HG03558 (cell line): ENCODE measurements at regions not wholly inside any gene's neighbourhood (a gene's known extent, or its start where the extent isn't known, plus 50 kb on each side); places are given as distances from the start of the nearest gene placed in this dataset.
"Not testable (repeated sequence)": the region's sequence is repeated elsewhere in the genome, so short reads cannot be mapped to it uniquely, and the experiment has no call there.

Experiments
- ATAC-seq: cut with Tn5 transposase; IDR thresholded peaks from one replicate; pipeline ENCODE4 v1.9.1; 2021; ENCODE audit warnings: moderate number of reproducible peaks; ENCODE audit not compliant: unreplicated experiment; ENCODE audit errors: extremely low read depth

DNA sequence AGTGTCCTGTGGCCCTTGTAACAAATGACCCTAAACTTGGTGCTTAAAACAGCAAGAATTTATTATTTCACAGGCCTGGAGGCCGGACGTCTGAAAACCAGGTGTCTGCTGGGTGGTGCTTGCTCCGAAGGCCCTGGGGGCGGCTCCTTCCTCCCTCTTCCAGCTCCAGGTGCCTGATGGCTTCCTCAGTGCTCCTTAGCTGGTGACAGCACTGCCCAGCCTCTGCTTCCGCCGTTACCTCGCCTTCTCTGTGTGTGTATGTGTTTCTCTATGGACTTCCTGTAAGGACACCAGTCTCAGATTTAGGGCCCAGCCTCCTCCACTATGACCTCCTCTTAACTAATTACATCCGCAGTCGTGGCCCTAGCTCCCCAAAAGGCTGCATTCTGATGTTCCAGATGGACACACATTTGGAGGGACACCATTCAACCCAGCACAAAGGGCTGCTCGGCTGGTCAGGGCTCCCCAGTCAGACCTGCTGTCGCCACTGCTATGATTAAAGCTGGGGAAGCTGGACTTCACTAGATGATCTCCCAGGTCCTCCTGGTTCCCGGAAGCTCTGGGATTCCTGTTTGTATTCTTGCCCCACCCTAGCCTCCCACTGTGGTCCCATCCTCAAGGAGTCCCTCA lies 172.8 kb downstream of the IRF8 start:
- ATAC-seq: no peak

DNA sequence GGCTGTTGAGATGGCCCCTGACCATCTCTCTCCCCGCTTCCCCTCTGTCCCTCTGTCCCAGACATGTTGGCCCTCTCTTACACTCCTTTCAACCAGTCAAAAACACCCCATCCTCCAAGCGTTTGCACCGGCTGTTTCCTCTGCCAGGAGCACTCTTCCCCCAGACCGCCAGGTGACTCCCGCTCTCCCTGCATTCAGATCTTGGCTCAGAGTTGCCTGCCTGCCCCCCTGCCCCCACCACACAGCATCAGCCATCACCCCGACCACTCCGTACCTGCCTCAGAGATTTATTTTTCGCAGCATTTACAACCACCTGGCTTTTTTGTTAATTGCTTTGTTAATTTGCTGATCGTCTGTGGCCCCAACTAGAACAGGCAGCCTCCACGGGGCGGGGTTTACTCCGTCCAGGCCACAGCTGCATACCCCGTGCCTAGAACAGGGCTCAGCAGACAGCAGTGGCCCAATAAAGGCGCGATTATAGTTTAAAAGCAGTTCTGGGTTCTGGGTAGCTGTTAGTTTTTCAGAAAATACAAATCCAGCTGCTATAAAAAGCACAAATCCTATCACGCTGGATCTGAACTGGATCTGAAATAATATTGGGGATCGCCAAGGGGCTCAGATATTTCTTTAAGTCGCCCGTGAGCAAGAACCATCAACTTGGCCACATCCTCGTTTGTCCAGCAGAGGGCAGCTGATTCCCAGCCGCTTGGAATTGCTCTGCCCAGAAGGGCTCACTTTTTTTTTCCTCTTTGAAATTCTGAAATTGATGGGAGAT lies 173.6 kb downstream of the IRF8 start:
- no peak for ATAC-seq

DNA sequence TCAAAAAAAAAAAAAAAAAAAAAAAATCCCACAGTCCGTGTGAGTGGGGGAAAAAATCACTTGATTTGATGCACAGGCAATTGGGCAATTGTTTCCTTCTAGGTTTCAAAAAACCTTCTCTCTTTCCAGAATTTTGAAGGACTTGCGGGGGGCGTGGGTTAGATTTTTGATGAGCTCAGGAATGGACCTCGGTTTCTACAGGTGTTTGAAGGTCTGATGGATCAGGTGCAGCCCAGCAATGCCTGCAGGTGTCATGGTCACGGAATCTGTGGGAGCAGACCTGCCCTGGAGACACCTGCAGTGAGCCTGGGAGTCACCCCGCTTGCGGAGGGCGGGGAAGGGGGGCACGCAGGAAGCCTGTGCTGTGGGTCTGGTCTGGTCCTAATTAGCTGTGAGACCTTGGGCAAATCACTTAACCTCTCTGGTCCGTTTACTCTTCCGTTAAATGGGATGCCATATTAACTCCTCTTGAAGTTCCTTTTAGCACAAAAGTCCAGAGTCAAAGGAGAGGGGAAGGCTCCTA lies 174.2 kb downstream of the IRF8 start:
- no peak for ATAC-seq

DNA sequence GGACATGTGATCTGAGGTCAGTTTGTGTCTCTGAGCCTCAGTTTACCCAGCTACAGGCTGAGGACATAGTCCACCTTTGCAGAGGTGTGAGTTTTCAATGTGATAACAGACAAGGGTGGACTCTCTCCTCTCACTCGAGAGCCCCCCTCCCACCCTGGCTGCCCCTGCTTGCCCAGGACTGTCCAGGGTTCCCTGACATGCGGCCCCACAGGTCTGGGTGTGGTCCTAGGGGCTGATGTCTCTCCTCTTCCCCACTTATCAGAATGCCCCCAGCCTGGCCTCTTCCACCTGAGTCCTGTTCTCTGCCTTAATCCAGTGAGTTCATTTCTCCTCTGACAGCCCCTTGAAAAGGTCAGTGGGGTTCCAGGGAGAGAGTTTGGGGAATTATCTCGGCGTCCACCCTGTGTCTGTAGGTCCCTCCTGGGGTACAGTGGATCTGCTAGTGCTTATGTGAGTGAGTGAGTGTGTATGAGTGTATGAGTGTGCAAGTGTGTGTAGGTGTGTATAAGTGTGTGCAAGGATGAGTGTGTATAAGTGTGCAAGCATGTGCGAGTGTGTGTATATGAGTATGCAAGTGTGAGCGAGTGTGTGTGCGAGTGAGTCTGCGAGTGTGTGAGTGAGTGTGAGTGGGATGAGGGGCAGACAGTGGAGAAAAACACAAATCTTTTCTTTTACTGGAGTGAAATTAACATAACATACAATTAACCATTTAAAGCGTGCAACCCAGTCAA lies 175.0 kb downstream of the IRF8 start:
- no peak for ATAC-seq

DNA sequence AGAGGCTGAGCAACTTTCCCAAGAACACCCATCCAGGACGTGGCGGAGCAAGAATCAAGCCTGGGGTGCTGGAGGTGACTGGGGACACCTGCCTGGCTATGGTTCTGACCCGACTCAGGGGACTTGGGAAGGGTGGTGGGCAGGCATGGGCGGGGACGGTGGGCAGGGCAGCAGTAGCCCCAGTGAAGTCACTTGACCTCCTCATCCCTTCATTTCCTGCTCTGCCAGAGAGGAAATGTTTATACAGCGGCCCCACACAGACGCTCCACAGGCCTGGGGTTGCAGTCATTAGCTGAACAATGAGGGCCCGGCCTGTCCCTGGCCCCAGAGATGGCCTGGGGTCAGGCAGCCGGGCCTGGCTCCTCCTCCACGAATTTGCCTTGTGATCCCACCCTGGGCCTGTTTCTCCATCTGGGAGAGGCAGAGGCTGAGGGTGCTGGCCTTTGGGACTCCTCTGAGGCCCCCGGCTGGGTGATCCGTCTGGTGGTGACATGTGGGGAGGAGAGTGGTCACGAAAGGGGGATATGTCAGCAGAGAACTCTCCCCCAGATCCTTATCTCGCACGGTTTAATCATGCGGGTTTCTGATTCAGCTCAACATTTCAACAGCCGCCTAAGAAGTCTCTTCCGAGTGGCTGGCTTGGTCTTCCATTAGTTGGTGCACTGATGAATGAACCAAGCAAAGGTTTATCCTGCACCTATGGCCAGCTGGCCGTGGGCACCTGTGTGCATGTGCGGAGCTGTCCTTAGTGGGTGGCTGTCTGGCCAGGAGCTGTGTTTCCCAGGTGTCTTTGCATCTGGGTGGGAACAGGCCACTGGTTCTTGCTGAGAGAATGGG lies 175.9 kb downstream of the IRF8 start:
- ATAC-seq: no peak

DNA sequence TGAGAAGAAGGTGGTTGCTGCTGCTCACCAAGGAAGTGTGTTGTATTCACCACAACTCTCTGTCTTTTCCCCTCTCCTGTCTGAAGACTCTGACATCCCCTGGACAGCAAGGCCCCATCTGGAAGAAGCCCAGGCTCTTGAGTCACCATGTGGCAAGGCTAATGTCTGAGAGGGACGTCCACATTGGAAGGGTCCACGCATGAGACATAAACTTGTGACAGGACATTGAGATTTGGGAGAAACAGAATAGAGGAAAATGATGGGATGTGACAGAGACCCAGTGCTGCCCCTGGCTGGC lies 176.5 kb downstream of the IRF8 start:
- ATAC-seq: no peak

DNA sequence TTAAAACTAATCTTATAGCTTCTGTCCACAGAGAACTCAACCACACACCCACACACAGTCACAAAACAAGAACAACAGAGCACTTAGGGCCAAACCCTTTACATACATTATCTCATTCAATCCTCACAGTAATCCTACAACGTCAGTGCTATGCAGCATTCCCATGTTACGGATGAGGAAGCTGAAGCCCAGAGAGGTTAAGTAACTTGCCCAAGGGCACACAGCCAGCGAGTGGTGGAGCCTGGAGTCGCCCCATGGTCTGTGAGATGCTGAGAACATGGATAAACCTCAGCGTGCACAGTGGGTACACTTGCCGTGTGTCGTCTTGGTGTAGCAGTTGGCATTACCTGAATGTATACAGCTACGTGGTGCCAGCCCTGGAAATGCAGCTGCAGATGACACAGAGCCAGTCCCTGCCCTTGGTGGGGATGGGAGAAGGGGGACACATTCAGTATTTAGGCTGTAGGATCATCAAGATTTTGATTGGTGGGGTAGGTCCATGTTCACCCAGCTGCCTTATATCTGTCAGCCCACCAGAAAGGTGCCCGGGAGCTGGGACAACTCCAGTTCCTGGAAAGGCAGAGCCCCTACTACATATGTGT lies 177.0 kb downstream of the IRF8 start:
- no peak for ATAC-seq

DNA sequence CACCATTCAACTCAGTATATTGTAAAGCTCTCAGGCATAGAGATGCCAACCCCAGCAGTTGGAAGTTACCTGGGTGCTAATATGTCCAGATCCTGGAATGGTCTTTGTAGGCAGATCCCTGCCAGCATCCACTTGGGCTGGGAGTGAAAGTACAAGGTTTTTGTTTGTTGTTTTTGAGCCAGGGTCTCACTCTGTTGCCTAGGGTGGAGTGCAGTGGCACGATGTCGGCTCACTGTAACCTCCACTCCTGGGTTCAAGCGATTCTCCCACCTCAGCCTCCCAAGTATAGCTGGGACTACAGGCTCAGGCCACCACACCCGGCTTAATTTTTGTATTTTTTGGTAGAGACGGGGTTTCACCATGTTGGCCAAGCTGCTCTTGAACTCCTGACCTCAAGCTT lies 177.6 kb downstream of the IRF8 start:
- ATAC-seq: no peak

DNA sequence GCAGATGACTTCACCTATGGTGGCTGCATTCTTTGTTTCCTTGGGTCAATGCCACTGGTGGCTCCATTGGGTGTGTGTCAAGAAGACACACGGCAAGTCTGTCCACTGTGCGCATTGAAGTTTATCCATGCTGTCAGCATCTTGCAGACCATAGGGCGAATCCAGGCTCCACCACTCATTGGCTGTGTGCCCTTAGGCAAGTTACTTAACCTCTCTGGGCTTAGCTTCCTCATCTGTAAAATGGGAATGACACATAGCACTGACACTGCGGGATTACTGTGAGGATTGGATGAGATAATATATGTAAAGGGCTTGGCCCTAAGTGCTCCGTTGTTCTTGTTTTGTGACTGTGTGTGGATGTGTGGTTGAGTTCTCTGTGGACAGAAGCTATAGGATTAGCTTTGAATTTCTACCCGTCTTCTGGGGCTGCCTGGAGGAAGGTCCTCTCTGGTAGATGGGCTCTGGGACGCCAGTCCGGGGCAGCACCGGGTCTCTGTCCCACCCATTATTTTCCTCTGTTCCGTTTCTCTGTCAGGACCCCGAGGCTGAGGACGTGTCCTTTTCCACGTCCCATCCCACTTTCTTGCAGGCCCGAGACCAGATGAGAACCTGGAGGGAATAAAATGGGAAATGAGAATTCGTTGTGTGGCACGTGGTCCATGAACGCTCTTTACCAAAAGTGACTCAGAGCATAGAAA lies 178.4 kb downstream of the IRF8 start:
- no peak for ATAC-seq

DNA sequence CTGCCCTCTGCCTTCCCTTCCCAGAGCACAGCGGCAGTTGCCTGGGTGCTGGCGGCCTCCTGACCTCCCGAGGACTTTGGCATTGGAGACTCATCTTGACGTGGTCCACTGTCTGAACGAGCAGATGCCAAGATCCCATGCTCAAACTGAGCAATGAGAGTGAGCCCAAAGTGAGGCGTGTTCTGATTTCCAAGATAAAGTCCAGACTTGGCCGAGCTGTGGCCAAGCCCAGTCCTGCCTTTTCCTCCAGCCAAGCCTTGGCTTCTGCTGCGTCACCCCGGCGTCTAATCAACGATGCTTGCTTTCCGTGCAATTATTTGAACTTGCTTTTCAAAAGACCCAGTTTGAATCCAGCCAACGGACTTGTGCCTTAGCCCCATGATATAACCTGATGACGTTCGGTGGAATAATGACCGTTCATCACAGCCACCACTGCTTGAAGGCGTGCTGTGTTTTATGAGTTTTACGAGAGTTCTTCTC lies 179.2 kb downstream of the IRF8 start:
- no peak for ATAC-seq

DNA sequence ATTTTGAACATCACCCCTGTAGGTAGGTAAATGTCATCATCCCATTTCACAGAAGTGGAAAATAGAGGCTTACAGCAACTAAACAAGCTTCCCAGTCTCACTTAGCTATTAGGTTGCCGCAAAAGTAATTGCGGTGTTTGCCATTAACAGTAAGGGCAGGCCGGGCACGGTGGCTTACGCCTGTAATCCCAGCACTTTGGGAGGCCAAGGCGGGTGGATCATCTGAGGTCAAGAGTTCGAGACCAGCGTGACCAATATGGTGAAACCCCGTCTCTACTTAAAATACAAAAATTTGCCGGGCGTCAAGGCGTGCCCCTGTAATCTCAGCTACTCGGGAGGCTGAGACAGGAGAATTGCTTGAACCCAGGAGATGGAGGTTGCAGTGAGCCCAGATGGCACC lies 179.7 kb downstream of the IRF8 start:
- ATAC-seq: not testable (repeated sequence)

DNA sequence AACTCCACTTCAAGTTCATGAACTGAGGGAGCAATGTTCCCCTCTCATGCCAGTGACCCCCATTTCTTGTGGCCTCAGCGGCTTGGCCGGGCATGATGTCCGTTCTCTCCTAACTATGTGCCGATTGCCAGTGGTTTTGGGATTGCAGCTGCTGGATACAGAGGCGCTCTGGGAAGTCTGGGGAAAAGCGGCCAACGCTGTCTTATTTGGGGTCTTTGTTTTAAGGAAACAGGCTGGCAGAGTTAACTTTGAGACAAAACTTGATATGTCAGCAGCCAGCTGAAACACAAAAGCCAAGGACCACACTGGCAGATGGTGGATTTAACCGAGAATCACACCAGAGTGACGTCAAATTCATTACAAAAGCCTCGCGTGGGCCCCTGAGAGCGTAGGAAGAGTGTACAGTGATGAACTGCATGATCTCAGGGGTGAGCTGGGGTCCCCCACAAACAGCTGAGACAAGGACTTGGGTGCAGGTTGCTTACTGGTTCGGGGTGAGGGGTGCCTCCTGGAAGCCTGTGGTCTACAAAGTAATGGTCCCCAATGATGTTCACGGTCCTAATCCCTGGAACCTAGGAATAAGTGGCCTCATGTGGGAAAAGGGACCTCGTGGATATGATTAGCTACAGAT lies 180.4 kb downstream of the IRF8 start:
- no peak for ATAC-seq

DNA sequence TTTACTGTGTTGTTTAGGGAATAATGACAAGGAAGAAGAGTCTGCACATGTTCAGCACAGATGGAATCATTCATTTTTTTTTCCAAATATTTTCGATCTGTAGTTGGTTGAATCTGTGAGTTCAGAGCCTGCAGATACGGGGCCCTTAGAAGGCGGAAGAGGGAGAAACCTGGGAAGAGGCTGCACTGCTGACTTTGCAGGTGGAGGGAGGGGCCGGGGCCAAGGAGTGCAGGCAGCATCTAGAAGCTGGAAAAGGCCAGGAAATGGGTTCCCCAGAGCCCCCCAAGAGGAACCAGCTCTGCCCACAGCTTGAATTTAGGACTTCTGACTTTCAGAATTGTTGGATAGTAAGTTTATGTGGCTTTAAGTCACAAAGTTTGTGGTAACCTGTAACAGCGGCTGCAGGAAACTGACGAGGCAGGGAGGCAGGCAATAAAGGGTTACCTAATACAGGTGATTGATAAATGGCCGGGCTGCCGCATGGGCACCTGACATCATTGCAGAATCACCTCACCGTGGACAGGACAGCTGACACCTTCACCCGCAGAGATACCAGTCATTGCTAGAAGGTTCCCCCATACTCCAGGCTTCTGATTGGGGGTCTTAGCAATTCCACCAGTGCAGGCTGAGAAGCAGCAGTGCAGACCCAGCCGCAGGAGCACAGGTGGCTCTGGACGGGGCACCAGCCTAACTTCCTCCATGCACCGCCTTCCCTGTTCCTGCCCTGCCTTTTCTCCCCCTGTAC lies 181.3 kb downstream of the IRF8 start:
- no peak for ATAC-seq

DNA sequence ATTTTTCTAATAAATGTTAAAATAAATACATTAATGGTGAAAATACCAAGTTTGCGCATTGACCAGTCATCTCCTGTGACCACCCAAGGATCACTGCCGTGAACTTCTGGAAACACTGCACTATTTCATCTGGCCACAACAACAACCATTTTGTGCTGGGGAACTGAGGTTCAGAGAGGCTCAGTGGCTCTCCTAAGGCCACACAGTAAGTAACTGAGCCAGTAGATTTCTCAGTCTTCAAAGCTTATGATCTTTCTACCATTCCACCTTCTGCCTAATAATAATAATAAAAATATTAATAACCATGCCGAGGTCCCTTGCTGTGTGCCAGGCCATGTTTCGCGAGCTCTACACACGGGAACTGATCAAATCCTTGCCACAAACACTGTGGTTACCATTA lies 182.0 kb downstream of the IRF8 start:
- ATAC-seq: no peak

DNA sequence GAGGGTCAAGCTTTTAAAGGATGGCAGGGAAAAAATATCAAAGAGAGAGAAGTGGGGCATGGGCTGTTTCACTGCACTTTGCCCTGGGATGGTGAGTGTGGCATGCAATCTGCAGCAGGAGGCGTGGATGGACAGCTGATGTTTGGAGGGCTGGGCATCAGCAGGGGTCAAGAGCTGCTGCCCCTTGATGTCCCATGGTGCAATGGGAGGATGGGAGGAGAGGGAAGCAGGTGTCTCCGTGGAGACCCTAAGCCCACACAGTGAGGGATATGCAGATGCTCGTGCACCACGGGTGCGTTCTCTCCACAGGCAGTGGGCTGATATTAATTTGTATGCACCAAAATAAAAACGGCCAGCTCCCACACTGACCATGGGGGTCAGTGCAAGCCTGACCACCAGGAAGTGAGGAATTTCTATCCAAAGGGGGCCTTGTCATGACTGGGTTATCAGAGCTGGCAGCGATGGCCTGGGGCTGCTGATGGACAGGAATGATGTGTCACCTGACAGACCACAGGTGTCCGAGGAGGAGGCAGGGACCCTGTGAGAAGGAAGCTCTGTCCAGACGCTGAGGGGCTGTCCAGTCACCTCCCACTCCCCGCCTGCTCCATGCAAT lies 183.6 kb downstream of the IRF8 start:
- no peak for ATAC-seq

DNA sequence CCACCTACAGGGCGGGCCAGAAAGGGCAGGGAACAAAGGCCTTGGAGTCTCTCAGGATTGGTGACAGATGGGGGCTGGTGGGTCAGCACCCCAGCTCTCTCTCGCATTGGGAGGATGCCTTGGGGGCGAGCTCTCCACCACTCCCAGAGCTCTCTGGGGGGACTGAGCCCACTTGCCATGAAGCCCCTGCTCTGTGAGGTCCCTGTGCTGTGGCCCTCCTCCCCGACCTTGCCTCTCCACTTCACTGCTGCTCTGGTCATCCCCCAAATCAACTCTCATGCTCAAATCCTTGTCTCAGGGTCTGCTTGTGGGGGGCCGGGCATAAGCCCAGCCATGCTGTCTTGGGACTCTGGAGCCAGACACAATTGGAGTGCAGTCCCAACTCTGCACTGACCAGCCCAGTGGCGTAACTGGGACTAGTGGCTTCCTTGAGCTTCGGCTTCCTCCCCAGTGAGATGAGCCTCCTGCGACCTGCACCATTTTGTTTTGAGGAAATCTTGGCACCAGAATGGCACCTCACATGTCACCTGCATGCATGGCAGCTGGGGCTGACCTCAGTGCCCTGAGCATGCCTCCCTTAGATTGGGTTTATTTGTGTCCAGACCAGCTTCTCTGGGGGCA lies 184.5 kb downstream of the IRF8 start:
- no peak for ATAC-seq

DNA sequence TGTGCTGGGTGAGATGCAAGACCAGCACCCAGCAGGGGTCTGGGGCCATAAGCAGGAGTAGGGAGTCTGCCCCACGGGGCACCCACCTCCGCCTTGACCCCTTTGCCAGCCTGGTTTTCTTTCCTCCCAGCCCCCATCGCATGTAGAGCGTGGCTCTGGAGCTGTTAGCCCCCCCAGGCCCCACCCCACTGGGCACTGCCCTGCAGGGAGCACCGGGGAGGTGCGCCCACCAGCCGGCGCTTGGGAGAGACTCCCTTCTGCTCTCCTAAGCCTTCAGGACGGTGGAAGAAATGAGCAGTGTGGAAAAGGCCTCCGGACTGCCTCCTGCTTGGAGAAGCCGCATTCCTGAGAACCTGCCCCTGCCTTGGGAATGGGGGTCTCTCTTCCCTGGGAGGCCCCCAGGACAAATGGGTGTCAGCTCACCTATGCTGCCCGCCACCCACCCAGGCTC lies 186.2 kb downstream of the IRF8 start:
- no peak for ATAC-seq
